ENCODE measurements at regions not wholly inside any gene's neighbourhood (a gene's known extent, or its start where the extent isn't known, plus 50 kb on each side); places are given as distances from the start of the nearest gene placed in this dataset.

DNA sequence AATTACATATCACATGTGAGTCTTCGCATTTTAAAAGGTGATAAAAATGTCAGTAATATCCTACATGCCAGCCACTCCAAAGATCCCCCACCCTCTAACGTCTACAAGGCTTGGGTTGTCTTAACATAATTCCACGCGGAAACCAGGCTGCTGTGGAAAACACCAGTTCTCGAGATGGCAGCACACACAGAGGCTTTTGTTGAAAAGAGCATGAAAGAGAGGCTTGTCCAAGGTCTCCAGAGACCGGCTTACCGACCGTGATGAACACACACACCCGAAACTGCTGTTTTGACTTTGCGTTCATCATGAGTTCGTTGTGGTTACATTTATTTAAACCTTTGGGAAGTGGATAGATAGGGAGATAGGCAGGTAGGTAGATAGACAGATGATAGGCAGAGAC lies 87.9 kb downstream of the CRLF2 start:
- TF ChIP-seq, protein P1, sequence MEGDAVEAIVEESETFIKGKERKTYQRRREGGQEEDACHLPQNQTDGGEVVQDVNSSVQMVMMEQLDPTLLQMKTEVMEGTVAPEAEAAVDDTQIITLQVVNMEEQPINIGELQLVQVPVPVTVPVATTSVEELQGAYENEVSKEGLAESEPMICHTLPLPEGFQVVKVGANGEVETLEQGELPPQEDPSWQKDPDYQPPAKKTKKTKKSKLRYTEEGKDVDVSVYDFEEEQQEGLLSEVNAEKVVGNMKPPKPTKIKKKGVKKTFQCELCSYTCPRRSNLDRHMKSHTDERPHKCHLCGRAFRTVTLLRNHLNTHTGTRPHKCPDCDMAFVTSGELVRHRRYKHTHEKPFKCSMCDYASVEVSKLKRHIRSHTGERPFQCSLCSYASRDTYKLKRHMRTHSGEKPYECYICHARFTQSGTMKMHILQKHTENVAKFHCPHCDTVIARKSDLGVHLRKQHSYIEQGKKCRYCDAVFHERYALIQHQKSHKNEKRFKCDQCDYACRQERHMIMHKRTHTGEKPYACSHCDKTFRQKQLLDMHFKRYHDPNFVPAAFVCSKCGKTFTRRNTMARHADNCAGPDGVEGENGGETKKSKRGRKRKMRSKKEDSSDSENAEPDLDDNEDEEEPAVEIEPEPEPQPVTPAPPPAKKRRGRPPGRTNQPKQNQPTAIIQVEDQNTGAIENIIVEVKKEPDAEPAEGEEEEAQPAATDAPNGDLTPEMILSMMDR (IDR thresholded peaks at IDR 0.05), result no peak
- TF ChIP-seq POLR2A (IDR thresholded peaks at IDR 0.05), result no peak

Data from adrenal gland (tissue), 5 donors.